ENCODE measurements at regions not wholly inside any gene's neighbourhood (a gene's known extent, or its start where the extent isn't known, plus 50 kb on each side); places are given as distances from the start of the nearest gene placed in this dataset.

- no peak for DNase-seq
- H3K27me3 Mint-ChIP-seq, result no peaks in the 10 kb centered on the region
- no peaks in the 10 kb centered on the region for H3K4me1 Mint-ChIP-seq
- no peak overlapping the region for H3K27ac Mint-ChIP-seq
- CTCF ChIA-PET, result no interaction called here
- ATAC-seq, result no peak
- H3K4me3 Mint-ChIP-seq, result no peak overlapping the region
- no peaks in the 10 kb centered on the region for H3K36me3 Mint-ChIP-seq
- H3K9me3 Mint-ChIP-seq (ENCODE audit: low read depth), result peaks cover 2% of the 10 kb centered on the region
Observed at GRCh38 chr6:115680621-115681020, 380.1 kb downstream of the FRK start.

GRCh38 chr6:115677198-115677597, 383.5 kb downstream of the FRK start:
- ATAC-seq, result no peak
- Mint-ChIP-seq H3K4me3 (no peak overlapping the region), H3K4me1 (no peaks in the 10 kb centered on the region), H3K36me3 (no peaks in the 10 kb centered on the region), H3K27me3 (no peaks in the 10 kb centered on the region), H3K27ac (no peak overlapping the region), H3K9me3 (ENCODE audit: low read depth) (no peaks in the 10 kb centered on the region)
- CTCF ChIA-PET, result no interaction called here
- no peak for DNase-seq

GRCh38 chr6:115675443-115675842, 385.2 kb downstream of the FRK start:
- Mint-ChIP-seq H3K27ac (no peak overlapping the region), H3K9me3 (ENCODE audit: low read depth) (no peaks in the 10 kb centered on the region), H3K27me3 (no peaks in the 10 kb centered on the region)

DNA sequence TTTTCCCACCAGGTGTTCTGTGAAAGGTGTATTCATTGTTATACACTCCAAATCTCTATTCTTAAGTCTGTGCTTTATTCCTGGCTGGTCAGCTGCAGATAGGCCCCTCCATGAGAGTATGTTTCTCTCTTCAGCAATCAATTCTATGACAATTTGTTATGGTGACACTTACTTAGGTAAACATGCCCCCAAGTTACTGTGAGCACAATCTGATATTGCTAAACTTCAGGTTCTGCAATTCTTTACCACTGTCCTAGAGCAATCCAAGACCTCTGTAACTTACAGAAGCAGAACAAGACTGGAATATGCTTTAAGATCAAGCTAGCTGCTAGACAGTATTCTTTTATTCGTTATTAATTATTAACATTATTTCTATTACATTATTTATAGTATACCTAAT, 391.9 kb downstream of the FRK start:
- Mint-ChIP-seq H3K36me3 (no peaks in the 10 kb centered on the region), H3K27ac (no peak overlapping the region), H3K27me3 (no peaks in the 10 kb centered on the region), H3K4me3 (no peak overlapping the region), H3K4me1 (no peaks in the 10 kb centered on the region), H3K9me3 (ENCODE audit: low read depth) (no peaks in the 10 kb centered on the region)
- ATAC-seq (no peak), DNase-seq (no peak)
- CTCF ChIA-PET, result no interaction called here

More at GRCh38 chr6:115675443-115675842, 385.2 kb downstream of the FRK start:
- no peaks in the 10 kb centered on the region for H3K4me1 Mint-ChIP-seq
- no peaks in the 10 kb centered on the region for H3K36me3 Mint-ChIP-seq
- ATAC-seq, result no peak
- no peak for DNase-seq
- no peak overlapping the region for H3K4me3 Mint-ChIP-seq
- CTCF ChIA-PET, result no interaction called here

GRCh38 chr6:115668211-115668610, 392.5 kb downstream of the FRK start:
- no peaks in the 10 kb centered on the region for H3K36me3 Mint-ChIP-seq
- no peaks in the 10 kb centered on the region for H3K4me1 Mint-ChIP-seq
- no peak overlapping the region for H3K27ac Mint-ChIP-seq
- no peak overlapping the region for H3K4me3 Mint-ChIP-seq
- no peaks in the 10 kb centered on the region for H3K27me3 Mint-ChIP-seq
- ATAC-seq (no peak), DNase-seq (no peak)
- CTCF ChIA-PET, result no interaction called here
- no peaks in the 10 kb centered on the region for H3K9me3 Mint-ChIP-seq (ENCODE audit: low read depth)

- DNase-seq (no peak), ATAC-seq (no peak)
- Mint-ChIP-seq H3K4me3 (no peak overlapping the region), H3K4me1 (no peaks in the 10 kb centered on the region), H3K36me3 (no peaks in the 10 kb centered on the region), H3K27ac (no peak overlapping the region), H3K27me3 (no peaks in the 10 kb centered on the region), H3K9me3 (ENCODE audit: low read depth) (no peaks in the 10 kb centered on the region)
- CTCF ChIA-PET, result no interaction called here
Observed at GRCh38 chr6:115667478-115668026, 393.1 kb downstream of the FRK start.

GRCh38 chr6:115666997-115667396, 393.7 kb downstream of the FRK start:
- Mint-ChIP-seq H3K9me3 (ENCODE audit: low read depth) (no peaks in the 10 kb centered on the region), H3K36me3 (no peaks in the 10 kb centered on the region), H3K27ac (no peak overlapping the region), H3K4me1 (no peaks in the 10 kb centered on the region), H3K27me3 (no peaks in the 10 kb centered on the region), H3K4me3 (no peak overlapping the region)
- DNase-seq (no peak), ATAC-seq (no peak)
- CTCF ChIA-PET, result no interaction called here

DNA sequence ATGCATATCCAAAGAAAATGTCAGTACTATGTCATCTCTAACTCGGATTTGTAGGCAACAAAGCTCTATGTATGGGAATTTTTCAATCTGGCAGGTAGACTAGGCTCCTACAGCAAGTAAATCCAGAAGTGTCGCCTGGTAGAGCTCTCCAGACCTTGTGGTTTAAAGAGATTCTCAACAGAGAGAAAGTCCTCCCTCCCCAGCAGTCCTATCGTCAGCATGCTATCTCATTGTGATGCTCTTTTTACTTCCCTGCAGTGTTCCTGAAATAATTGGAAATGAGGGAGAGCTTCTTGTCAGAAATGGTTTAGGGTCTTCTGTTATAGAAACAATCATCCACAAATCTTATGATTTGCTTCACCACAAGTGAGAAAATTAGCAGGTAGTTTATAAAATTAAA, 395.4 kb downstream of the FRK start:
- CTCF ChIA-PET, result no interaction called here
- Mint-ChIP-seq H3K27ac (no peak overlapping the region), H3K4me3 (no peak overlapping the region), H3K4me1 (no peaks in the 10 kb centered on the region), H3K27me3 (no peaks in the 10 kb centered on the region), H3K36me3 (no peaks in the 10 kb centered on the region), H3K9me3 (ENCODE audit: low read depth) (no peaks in the 10 kb centered on the region)
- ATAC-seq, result no peak
- DNase-seq, result no peak

- no peak for ATAC-seq
- Mint-ChIP-seq H3K9me3 (ENCODE audit: low read depth) (no peaks in the 10 kb centered on the region), H3K36me3 (no peaks in the 10 kb centered on the region), H3K4me3 (no peak overlapping the region), H3K27ac (no peak overlapping the region), H3K4me1 (no peaks in the 10 kb centered on the region), H3K27me3 (no peaks in the 10 kb centered on the region)
- CTCF ChIA-PET, result no interaction called here
- no peak for DNase-seq
Observed at GRCh38 chr6:115663681-115664080, 397.0 kb downstream of the FRK start.

DNA sequence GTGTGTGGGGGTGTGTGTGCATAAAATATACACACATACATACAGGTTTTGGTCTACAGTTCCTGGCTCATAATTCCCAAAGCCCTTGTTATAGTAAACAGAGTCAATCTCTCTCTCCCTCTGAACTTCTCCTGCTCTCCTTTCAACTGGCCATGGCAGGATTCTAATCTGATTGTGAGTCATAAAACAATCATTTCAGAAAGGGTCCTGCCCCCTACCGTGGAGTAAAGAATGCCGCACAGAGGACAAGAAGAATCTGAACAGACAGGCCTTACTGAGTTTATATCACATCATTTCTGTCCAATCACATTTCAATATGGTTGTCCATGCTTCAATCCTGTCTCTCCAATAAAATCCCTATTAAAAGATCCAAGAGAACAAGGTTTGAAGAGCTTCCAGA, 416.9 kb downstream of the FRK start:
- ATAC-seq, result no peak
- H3K4me3 Mint-ChIP-seq, result no peak overlapping the region

DNA sequence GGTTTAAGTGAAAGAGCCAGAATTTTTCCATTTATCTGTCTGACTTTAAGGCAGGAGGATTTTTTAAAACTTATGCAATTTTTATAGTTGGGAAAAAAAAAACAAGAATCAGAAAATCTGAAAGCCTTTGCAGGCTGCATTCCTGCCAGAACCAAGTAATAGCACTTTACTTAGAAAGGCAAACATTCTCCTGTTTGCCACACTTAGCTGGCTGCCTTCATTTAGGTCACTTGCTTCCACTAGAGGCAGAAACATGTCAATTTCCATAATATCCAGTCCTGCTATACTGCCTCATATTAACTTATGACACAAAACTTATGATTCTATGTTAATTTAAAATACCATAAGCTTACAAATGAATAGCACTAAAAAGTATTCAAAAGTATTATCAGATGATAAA, 425.8 kb downstream of the FRK start:
- DNase-seq (no peak), ATAC-seq (no peak)
- H3K9me3 Mint-ChIP-seq (ENCODE audit: low read depth), result no peaks in the 10 kb centered on the region
- no peak overlapping the region for H3K27ac Mint-ChIP-seq
- CTCF ChIA-PET, result no interaction called here
- H3K36me3 Mint-ChIP-seq, result no peaks in the 10 kb centered on the region
- no peaks in the 10 kb centered on the region for H3K27me3 Mint-ChIP-seq
- no peak overlapping the region for H3K4me3 Mint-ChIP-seq
- no peaks in the 10 kb centered on the region for H3K4me1 Mint-ChIP-seq

More for the DNA sequence above, 416.9 kb downstream of the FRK start:
- Mint-ChIP-seq H3K27me3 (no peaks in the 10 kb centered on the region), H3K27ac (no peak overlapping the region), H3K4me1 (no peaks in the 10 kb centered on the region), H3K9me3 (ENCODE audit: low read depth) (peaks cover 5% of the 10 kb centered on the region), H3K36me3 (no peaks in the 10 kb centered on the region)
- CTCF ChIA-PET, result no interaction called here
- DNase-seq, result no peak

DNA sequence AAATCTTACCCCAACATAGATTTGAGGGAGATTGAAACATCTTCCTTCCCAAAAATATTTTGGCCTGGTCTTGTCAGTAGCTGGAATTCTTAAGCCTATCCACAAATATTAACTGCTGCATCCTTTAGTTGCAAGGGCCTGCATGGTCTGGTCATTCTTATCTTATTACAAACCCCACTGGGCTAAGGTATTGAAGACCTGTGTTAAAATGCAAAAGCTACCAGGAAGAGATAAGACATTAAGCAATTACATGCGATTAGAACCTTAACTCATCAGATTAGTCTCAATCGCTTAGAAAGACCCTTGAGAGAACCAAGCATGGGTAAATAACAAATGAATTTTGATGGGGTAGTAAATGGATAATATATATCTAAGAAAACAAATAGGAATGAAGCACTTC, 426.6 kb downstream of the FRK start:
- Mint-ChIP-seq H3K27ac (no peak overlapping the region), H3K4me1 (no peaks in the 10 kb centered on the region), H3K27me3 (no peaks in the 10 kb centered on the region), H3K4me3 (no peak overlapping the region), H3K36me3 (no peaks in the 10 kb centered on the region), H3K9me3 (ENCODE audit: low read depth) (no peaks in the 10 kb centered on the region)
- DNase-seq, result no peak
- CTCF ChIA-PET, result no interaction called here
- ATAC-seq, result no peak

DNA sequence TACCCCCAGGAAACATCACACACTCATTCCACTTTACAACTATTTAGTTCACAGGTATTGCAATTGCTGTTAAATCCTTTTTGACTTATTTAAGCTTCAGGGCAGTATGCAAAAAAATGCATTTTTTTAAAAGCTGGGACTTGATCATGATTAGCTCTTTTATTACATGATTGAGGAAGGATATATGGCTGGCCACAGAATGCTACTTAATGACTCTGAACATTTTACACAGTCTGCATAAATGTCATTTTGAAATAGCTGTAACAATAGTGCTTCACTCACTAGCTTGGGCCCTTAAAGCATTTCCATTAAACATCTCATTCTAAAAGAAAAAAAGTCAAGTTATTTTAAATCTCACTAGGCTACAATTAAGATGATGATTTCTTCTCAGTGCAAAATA, 429.7 kb downstream of the FRK start:
- ATAC-seq (no peak), DNase-seq (no peak)
- Mint-ChIP-seq H3K27me3 (no peaks in the 10 kb centered on the region), H3K9me3 (ENCODE audit: low read depth) (no peaks in the 10 kb centered on the region), H3K4me3 (no peak overlapping the region), H3K4me1 (no peaks in the 10 kb centered on the region), H3K27ac (no peak overlapping the region), H3K36me3 (no peaks in the 10 kb centered on the region)
- CTCF ChIA-PET, result no interaction called here

DNA sequence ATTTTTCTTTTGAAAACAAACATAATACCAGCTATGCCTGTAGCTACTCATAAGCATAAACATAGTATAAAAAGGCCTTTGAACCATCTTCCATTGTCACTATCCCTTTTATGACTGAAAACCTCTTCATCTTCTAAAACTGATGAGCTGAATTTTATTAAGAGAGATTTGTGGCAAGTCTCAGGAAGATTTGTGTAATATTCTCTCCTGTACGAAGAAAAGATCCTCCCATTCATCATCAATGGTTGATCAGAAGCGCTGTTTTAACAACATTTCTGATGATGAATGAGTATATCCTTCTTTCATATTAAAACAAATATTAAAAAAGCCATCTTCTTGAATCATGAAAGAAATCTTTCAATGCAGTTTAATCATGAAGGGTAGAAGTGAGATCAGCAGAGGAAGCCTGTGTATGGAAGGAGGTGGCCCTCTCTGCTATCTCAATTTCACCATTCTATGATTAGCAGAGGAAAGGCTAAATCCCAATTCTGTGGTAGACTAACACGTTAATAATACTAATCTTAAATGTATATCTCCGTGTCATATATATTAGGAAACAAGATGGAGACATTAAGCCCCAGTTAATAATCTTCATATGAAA, 430.2 kb downstream of the FRK start:
- Mint-ChIP-seq H3K27me3 (no peaks in the 10 kb centered on the region), H3K9me3 (ENCODE audit: low read depth) (peaks cover 2% of the 10 kb centered on the region), H3K36me3 (no peaks in the 10 kb centered on the region), H3K4me1 (no peaks in the 10 kb centered on the region), H3K4me3 (no peak overlapping the region), H3K27ac (no peak overlapping the region)
- ATAC-seq, result no peak
- CTCF ChIA-PET, result no interaction called here
- DNase-seq, result no peak

DNA sequence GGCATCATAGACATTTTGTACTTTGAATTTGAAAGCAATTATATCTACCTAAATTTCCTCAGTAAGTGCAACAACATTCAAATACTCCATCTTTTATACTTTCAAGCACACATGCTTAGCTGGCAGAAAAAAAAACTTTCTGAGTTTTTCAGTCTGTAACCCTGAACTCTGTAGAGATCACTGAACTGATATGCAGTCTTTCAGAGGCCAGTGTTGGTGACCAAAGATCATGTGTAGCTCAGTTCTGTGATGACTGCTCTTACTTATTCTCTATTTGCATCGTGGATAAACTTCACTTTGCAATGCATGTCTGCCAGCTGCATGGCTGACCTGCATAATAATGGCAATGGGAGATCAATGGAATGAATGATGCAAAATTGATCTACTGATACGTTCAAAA, 431.3 kb downstream of the FRK start:
- CTCF ChIA-PET, result no interaction called here
- Mint-ChIP-seq H3K4me3 (no peak overlapping the region), H3K27ac (no peak overlapping the region), H3K36me3 (no peaks in the 10 kb centered on the region), H3K27me3 (no peaks in the 10 kb centered on the region), H3K4me1 (no peaks in the 10 kb centered on the region), H3K9me3 (ENCODE audit: low read depth) (peaks cover 4% of the 10 kb centered on the region)
- ATAC-seq, result no peak
- no peak for DNase-seq

All from activated CD8-positive, alpha-beta memory T cell treated with anti-CD3 and anti-CD28 coated beads, Interleukin-2, amount 10 ng/mL, durations not matched to agents 7 days and 5 days (primary cell).